Mesendoderm (in vitro differentiated cells): ENCODE measurements at regions not wholly inside any gene's neighbourhood (a gene's known extent, or its start where the extent isn't known, plus 50 kb on each side); places are given as distances from the start of the nearest gene placed in this dataset.

ENCODE experiments used
- DNase-seq: peaks from one replicate; pipeline ENCODE4 v3.0.0; 2013
- H2AK5ac ChIP-seq: 2 replicates; pipeline ENCODE4 v1.6.1; 2013; ENCODE audit warnings: low read length, inconsistent platforms
- H2BK120ac ChIP-seq: 2 replicates; pipeline ENCODE4 v1.6.1; 2013; ENCODE audit warnings: low read depth, mild to moderate bottlenecking, low read length, moderate library complexity, mixed read lengths
- H2BK15ac ChIP-seq: replicated peaks from 2 replicates; pipeline ENCODE4 v1.6.1; 2013; ENCODE audit warnings: low read depth, mild to moderate bottlenecking, moderate library complexity
- H2BK5ac ChIP-seq: 2 replicates; pipeline ENCODE4 v1.6.1; 2013; ENCODE audit warnings: low read length, inconsistent platforms
- H3K18ac ChIP-seq: 2 replicates; pipeline ENCODE4 v1.6.1; 2013; ENCODE audit warnings: mild to moderate bottlenecking, low read length, mixed read lengths
- H3K23ac ChIP-seq: one replicate; pipeline ENCODE4 v1.6.1; 2013; ENCODE audit warnings: low read length
- H3K27ac ChIP-seq: 2 replicates; pipeline ENCODE4 v1.5.1; 2013; ENCODE audit warnings: low read depth, mild to moderate bottlenecking, inconsistent platforms, low read length, moderate library complexity
- H3K27me3 ChIP-seq: 2 replicates; pipeline ENCODE4 v1.6.1; 2013; ENCODE audit warnings: low read length, control low read depth, mild to moderate bottlenecking, inconsistent platforms; ENCODE audit not compliant: insufficient read depth, poor library complexity
- H3K36me3 ChIP-seq: 2 replicates; pipeline ENCODE4 v1.6.1; 2013; ENCODE audit warnings: low read length, inconsistent platforms; ENCODE audit not compliant: control insufficient read depth, insufficient read depth
- H3K4ac ChIP-seq: one replicate; pipeline ENCODE4 v1.6.1; 2013; ENCODE audit warnings: low read depth, mild to moderate bottlenecking, low read length, moderate library complexity
- H3K4me1 ChIP-seq: 2 replicates; pipeline ENCODE4 v1.6.1; 2013; ENCODE audit warnings: low read depth, low read length, inconsistent platforms; ENCODE audit not compliant: control insufficient read depth
- H3K4me2 ChIP-seq: 2 replicates; pipeline ENCODE4 v1.6.1; 2013; ENCODE audit warnings: low read length
- H3K4me3 ChIP-seq: 2 replicates; pipeline ENCODE4 v1.5.1; 2013; ENCODE audit warnings: mild to moderate bottlenecking, low read length
- H3K56ac ChIP-seq: one replicate; pipeline ENCODE4 v1.6.1; 2013; ENCODE audit warnings: low read length
- H3K79me1 ChIP-seq: 2 replicates; pipeline ENCODE4 v1.6.1; 2013; ENCODE audit warnings: low read length, inconsistent platforms
- H3K79me2 ChIP-seq: 2 replicates; pipeline ENCODE4 v1.6.1; 2013; ENCODE audit warnings: mild to moderate bottlenecking, low read length; ENCODE audit not compliant: control insufficient read depth, insufficient read depth
- H3K9ac ChIP-seq: 2 replicates; pipeline ENCODE4 v1.6.1; 2013; ENCODE audit warnings: low read length, inconsistent platforms
- H4K5ac ChIP-seq: one replicate; pipeline ENCODE4 v1.6.1; 2013; ENCODE audit warnings: low read length
- H4K8ac ChIP-seq: one replicate; pipeline ENCODE4 v1.6.1; 2013; ENCODE audit warnings: low read depth, mild to moderate bottlenecking, control low read depth, low read length, moderate library complexity
- WGBS: extraction: QIAGEN DNeasy Blood & Tissue Kit; methylation state at CpG from one replicate; pipeline ENCODE4 v1.1.7; 2013; ENCODE audit warnings: low lambda C conversion rate, missing lambda C conversion rate; ENCODE audit not compliant: insufficient coverage; ENCODE audit errors: extremely low coverage; 5-methylcytosine and 5-hydroxymethylcytosine counted together

- Histone ChIP-seq H2BK120ac (no peak overlapping the region), H4K8ac (no peak overlapping the region), H3K23ac (no peak overlapping the region), H3K56ac (no peak overlapping the region), H4K5ac (no peak overlapping the region), H3K4ac (no peak overlapping the region), H3K27me3 (no peaks in the 10 kb centered on the region), H3K27ac (no peak overlapping the region), H2BK5ac (no peak overlapping the region), H2AK5ac (no peak overlapping the region), H3K79me2 (no peaks in the 10 kb centered on the region), H3K79me1 (no peaks in the 10 kb centered on the region), H3K4me2 (no peak overlapping the region), H2BK15ac (no peak overlapping the region), H3K4me1 (no peaks in the 10 kb centered on the region), H3K9ac (no peak overlapping the region), H3K36me3 (no peaks in the 10 kb centered on the region), H3K4me3 (no peak overlapping the region), H3K18ac (no peak overlapping the region)
- no CpG with 5 or more reads among the region's 2 CpGs for WGBS
- DNase-seq, result no peak
Observed at GRCh38 chr1:68785328-68785727, 288.4 kb upstream of the DEPDC1 start.

DNA sequence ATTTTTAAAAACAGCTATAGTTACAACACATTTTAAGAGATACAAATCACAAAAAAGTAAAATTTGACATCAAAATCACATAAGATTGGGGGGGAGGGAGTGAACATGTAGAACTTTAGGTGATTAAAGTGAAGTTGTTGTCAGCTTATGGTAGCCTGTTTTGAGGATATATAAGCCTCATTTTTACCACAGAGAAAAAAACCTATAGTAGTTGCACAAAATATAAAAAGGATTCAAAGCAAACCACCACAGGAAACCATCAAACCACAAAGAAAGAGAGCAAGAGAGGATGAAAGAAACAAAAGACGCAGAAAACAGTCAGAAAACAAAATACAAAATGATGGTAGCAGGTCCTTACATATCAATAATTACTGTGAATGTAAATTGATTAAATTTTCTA, 291.9 kb upstream of the DEPDC1 start:
- no peaks in the 10 kb centered on the region for H3K27me3 ChIP-seq
- no peaks in the 10 kb centered on the region for H3K4me1 ChIP-seq
- H2BK5ac ChIP-seq, result no peak overlapping the region
- H2BK15ac ChIP-seq, result no peak overlapping the region
- H3K4me3 ChIP-seq, result no peak overlapping the region
- H3K56ac ChIP-seq, result no peak overlapping the region
- H3K79me2 ChIP-seq, result no peaks in the 10 kb centered on the region
- no peak overlapping the region for H3K18ac ChIP-seq
- H4K5ac ChIP-seq, result no peak overlapping the region
- H2BK120ac ChIP-seq, result no peak overlapping the region
- no peak overlapping the region for H3K23ac ChIP-seq
- H3K9ac ChIP-seq, result no peak overlapping the region
- no peak overlapping the region for H2AK5ac ChIP-seq
- no peak overlapping the region for H3K4ac ChIP-seq
- no CpG with 5 or more reads among the region's 1 CpG for WGBS
- no peaks in the 10 kb centered on the region for H3K36me3 ChIP-seq
- H3K4me2 ChIP-seq, result no peak overlapping the region
- H4K8ac ChIP-seq, result no peak overlapping the region
- no peaks in the 10 kb centered on the region for H3K79me1 ChIP-seq
- no peak for DNase-seq
- no peak overlapping the region for H3K27ac ChIP-seq

DNA sequence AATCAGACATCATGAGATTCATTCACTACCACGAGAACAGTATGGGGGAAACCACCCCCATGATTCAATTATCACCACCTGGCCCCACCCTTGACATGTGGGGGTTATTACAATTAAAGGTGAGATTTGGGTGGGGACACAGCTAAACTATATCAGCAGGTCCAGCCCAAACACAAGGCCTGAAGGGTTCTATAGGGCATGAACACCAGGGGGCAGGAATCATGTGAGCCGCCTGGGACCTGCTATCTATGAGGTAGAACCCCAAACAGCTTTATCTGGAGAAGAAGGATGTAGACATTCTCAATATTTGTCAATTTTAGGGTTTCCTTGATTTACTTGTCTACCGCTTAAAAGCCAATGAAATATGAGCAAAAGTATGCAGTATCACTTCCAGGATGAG, 294.9 kb upstream of the DEPDC1 start:
- WGBS, result no CpG with 5 or more reads among the region's 3 CpGs
- H3K36me3 ChIP-seq, result no peaks in the 10 kb centered on the region
- no peaks in the 10 kb centered on the region for H3K79me1 ChIP-seq
- no peaks in the 10 kb centered on the region for H3K79me2 ChIP-seq
- H2BK15ac ChIP-seq, result no peak overlapping the region
- no peak overlapping the region for H3K4me3 ChIP-seq
- no peak overlapping the region for H2AK5ac ChIP-seq
- no peak overlapping the region for H3K23ac ChIP-seq
- H3K56ac ChIP-seq, result no peak overlapping the region
- no peak overlapping the region for H3K9ac ChIP-seq
- no peak overlapping the region for H2BK120ac ChIP-seq
- peak; percentile 37 for DNase-seq
- H3K4me2 ChIP-seq, result no peak overlapping the region
- no peak overlapping the region for H2BK5ac ChIP-seq
- no peaks in the 10 kb centered on the region for H3K4me1 ChIP-seq
- H3K4ac ChIP-seq, result no peak overlapping the region
- no peak overlapping the region for H3K27ac ChIP-seq
- H3K27me3 ChIP-seq, result no peaks in the 10 kb centered on the region
- no peak overlapping the region for H4K5ac ChIP-seq
- H4K8ac ChIP-seq, result no peak overlapping the region
- H3K18ac ChIP-seq, result no peak overlapping the region

GRCh38 chr1:68795956-68796355, 299.1 kb upstream of the DEPDC1 start:
- no peak overlapping the region for H3K27ac ChIP-seq
- H3K27me3 ChIP-seq, result no peaks in the 10 kb centered on the region
- H3K4me2 ChIP-seq, result no peak overlapping the region
- no peaks in the 10 kb centered on the region for H3K79me2 ChIP-seq
- no peak overlapping the region for H2AK5ac ChIP-seq
- H2BK120ac ChIP-seq, result no peak overlapping the region
- H3K4me3 ChIP-seq, result no peak overlapping the region
- no peak overlapping the region for H3K18ac ChIP-seq
- no peak overlapping the region for H2BK15ac ChIP-seq
- H3K9ac ChIP-seq, result no peak overlapping the region
- H3K56ac ChIP-seq, result no peak overlapping the region
- no peak overlapping the region for H4K5ac ChIP-seq
- no peak overlapping the region for H3K4ac ChIP-seq
- no peak for DNase-seq
- H3K23ac ChIP-seq, result no peak overlapping the region
- no peaks in the 10 kb centered on the region for H3K79me1 ChIP-seq
- H3K4me1 ChIP-seq, result no peaks in the 10 kb centered on the region
- no peaks in the 10 kb centered on the region for H3K36me3 ChIP-seq
- no peak overlapping the region for H4K8ac ChIP-seq
- no peak overlapping the region for H2BK5ac ChIP-seq

DNA sequence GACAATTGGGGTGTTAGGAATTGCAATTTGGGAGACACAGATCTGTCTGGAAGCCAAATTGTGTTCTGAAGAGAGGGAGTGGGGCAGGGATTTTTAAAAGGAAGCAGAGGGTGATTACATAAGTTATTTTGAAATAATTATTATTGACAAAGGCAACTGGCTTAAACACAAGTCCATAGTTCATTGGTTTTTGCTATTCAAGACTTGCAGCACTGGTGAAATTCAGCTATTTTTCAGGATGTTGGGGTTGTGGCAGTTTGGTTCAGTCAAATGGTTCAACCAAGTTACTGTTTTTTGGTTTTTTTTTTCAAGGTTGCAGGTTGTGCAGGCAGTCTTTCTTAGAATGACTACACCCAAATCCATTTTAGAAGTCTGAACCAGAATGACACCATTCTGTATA, 300.0 kb upstream of the DEPDC1 start:
- Histone ChIP-seq H3K27me3 (no peaks in the 10 kb centered on the region), H2BK15ac (no peak overlapping the region), H3K36me3 (no peaks in the 10 kb centered on the region), H2BK120ac (no peak overlapping the region), H3K9ac (no peak overlapping the region), H3K4me3 (no peak overlapping the region), H4K5ac (no peak overlapping the region), H3K56ac (no peak overlapping the region), H3K27ac (no peak overlapping the region), H3K79me2 (no peaks in the 10 kb centered on the region), H3K4ac (no peak overlapping the region), H2AK5ac (no peak overlapping the region), H3K23ac (no peak overlapping the region), H3K4me1 (no peaks in the 10 kb centered on the region), H3K18ac (no peak overlapping the region), H2BK5ac (no peak overlapping the region), H4K8ac (no peak overlapping the region), H3K4me2 (no peak overlapping the region), H3K79me1 (no peaks in the 10 kb centered on the region)
- no peak for DNase-seq

GRCh38 chr1:68798071-68798470, 301.2 kb upstream of the DEPDC1 start:
- Histone ChIP-seq H3K4ac (no peak overlapping the region), H3K18ac (no peak overlapping the region), H4K5ac (no peak overlapping the region), H2AK5ac (no peak overlapping the region), H2BK120ac (no peak overlapping the region), H3K4me2 (no peak overlapping the region), H3K79me1 (no peaks in the 10 kb centered on the region), H2BK15ac (no peak overlapping the region), H3K79me2 (no peaks in the 10 kb centered on the region), H2BK5ac (no peak overlapping the region), H3K9ac (no peak overlapping the region), H3K4me1 (no peaks in the 10 kb centered on the region), H3K27me3 (no peaks in the 10 kb centered on the region), H3K36me3 (no peaks in the 10 kb centered on the region), H4K8ac (no peak overlapping the region), H3K56ac (no peak overlapping the region), H3K4me3 (no peak overlapping the region), H3K27ac (no peak overlapping the region), H3K23ac (no peak overlapping the region)
- no peak for DNase-seq
- WGBS, result no CpG with 5 or more reads among the region's 1 CpG
